GDM1 (cell line): ENCODE measurements at regions not wholly inside any gene's neighbourhood (a gene's known extent, or its start where the extent isn't known, plus 50 kb on each side); places are given as distances from the start of the nearest gene placed in this dataset.

Source experiments
- DNase-seq: peaks from one replicate; lab custom pipeline; 2025; lab: John Stamatoyannopoulos, UW

GRCh38 chr2:239586651-239587310 is 186.0 kb upstream of the HDAC4 start:
- no peak for DNase-seq

DNA sequence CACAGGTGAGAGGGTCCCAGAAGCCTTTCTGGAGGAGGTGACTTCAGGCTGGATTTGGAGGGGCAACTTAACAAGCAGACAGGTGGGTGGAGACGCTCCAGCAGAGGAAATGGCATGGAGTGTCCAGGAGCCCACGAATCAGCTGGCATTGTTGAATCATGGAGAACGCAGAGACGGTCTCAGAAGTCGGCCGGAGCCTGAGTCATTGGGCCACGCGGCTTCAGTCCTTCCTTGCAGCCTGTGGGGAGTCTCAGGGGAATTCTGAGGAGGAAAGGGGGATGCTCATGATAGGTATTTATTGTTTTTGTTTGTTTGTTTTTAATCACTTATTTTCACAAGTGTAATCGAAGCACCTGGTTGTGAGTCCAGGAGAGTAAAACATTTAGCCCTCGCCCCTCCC is 184.6 kb upstream of the HDAC4 start:
- no peak for DNase-seq

DNA sequence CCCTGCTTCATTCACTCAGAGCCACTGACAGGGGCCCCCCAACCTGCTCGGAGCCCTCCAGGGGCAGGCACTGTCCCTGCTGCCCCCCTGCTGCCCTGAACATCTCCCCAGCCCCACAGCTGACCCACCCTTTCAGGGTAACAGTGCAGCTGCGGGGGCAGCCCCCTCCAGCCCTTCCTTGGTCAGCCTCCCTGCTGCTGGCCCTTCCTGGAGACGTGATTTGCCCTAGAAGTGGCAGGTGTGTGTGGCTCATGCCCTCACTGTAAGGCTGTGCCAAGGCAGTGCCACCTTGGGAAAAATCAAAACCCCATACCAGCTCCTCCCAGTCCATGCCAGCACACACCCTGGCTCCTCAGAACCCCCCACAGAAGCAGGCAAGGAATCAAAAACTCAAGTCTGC is 184.2 kb upstream of the HDAC4 start:
- no peak for DNase-seq

GRCh38 chr2:239583879-239584859 is 183.3 kb upstream of the HDAC4 start:
- no peak for DNase-seq

DNA sequence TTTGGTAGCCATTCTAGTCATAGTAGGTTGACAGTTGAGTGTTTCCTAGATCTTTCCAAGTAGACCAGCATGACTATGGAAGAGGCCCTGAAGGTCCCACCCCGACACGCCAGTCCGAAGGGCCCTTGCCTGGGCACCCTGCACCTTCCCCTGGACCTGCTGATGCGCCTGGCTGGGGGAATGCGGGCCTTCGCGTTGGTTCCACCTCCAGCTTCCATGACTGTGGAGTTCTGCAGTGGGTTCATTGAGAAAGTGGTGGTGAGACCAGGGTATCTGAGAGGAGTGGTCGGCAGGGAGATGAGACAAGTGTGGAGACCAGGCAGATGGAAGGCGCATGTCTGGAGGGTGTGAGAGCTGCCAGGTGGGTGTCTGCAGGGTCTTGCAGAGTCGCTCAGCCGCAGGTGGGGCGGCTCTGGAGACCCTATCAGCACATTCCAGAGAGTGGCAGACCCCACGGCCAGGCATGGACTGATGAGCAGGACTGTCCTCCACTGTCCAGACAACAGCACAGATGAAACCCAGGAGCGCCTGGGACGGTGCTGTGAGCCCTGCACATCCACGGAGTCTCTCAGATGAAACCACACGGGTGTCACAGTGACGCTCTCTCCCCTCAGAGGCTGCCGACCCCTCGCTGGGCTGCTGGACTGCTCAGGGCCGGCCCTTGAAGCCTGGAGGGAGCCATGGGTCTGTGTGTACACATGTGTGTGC is 182.5 kb upstream of the HDAC4 start:
- DNase-seq: no peak

DNA sequence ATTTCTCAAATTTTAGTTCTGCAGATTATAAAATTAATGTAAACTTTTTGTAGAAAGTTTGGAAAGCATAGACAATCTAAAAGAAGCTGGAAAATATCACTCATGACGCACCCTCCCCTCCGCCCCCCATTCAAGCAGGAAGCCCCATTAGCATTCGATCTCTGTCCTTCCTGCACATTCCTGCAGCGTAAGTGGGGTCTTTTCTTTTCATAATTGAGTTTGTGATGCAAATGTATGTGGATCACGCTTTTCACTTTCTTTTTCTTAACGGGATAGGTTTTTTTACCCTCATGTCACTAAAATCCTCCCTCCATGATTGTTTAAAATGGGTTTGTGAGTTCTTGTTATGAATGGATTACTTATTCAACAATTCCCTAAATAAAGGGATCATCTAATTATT is 181.7 kb upstream of the HDAC4 start:
- DNase-seq: no peak

DNA sequence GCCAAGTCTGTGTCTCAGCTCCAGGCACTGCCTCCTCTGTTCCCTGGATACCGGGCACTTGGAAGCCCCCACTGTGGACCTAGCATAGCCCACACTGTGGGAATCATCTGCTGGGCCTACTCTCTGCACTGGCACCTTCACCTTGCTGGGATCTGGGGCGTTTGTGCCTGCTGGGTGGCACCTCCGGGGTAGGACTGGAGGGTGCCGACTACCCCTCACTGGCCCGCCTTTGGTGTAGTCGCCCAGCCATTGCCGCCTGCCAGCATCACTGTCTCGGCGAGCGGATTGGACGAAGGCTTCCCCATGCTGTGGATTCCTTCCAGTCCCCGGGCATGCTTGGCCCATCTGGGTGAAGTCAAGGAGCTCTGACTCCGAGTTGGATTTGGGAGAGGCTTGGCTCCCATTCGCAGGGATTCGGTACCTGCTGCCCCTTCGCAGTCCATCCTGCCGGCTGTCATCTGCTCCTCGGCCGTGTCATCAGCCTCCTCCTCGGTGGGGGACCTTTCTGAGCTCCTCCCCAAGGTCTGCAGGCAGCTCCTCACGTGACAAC is 180.6 kb upstream of the HDAC4 start:
- DNase-seq: no peak

DNA sequence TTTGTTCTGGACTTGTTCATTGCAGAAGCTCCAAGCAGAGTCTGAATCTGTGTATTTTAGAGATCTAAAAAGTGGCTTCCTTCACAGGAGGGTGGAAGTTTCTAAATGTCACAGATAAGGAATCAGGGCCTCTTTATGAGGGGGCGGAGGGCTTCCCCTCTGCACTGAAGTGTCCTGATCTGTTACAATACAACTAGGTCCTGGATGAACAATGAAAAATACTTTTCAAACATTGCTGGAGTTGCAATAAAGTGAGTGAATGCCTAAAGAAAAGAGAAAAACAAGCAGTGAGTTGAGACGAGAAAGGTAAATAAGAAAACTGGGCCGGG is 179.3 kb upstream of the HDAC4 start:
- DNase-seq: no peak

DNA sequence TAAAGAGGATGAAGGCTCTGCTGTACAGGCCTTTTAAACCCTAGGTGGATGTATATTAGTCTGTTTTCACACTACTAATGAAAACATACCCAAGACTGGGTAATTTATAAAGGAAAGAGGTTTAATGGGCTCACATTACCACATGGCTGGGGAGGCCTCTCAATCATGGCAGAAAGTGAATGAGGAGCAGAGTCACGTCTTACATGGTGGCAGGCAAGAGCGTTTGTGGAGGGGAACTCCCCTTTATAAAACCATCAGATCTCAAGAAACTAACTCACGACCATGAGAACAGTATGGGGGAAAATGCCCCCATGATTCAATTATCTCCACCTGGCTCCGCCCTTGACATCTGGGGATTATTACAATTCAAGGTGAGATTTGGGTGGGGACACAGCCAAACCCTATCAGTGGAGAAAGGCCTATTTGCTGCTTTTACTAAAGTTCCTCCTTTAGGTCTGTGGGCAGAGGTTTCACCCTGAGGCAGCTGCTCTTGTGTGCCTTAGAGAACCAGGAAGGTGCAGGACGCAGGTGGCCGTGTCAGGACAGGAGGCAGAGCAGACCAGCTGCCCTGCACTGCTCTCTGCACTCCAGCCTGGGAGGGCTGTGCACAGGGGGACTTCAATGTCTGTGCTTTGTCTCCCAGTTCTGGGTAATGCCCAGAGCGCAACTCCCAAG is 178.8 kb upstream of the HDAC4 start:
- DNase-seq: no peak

GRCh38 chr2:239579081-239579480 is 178.3 kb upstream of the HDAC4 start:
- DNase-seq: no peak

DNA sequence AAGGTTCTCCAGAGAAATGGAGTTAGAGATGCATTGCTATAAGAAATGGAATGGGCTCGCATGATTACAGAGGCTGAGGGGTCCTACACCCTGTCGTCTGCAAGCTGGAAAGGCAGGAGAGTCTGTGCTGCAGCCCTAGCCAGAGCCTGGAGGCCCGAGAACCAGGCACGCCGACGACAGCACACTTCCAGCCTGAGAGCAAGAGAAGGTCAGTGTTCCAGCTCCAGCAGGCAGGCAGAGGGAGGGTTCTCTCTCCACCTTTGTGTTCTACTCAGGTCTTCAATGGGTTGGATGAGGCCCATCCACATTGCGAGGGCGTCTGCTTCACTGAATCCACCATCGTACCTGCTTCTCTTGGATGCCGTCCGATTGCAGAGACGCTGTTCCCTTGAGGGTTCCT is 177.6 kb upstream of the HDAC4 start:
- DNase-seq: no peak

DNA sequence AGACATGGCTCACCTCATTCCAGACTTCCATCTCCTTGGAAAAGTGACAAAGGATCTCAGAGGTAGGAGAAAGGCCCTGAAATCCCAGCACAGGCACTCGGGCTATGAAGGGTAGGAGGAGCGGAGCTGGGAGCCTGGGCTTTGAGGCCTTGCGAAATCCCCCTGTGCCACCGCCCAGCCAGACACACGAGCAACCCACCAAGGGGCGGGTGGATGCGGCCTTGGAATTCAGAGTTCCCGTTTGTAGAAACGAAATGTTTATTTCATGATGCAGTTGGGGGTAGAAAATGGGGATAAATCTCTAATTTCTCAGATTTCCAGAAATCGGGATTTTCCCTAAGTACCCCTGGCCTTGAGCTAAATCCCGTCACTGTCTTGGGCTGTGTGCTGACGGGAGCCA is 177.1 kb upstream of the HDAC4 start:
- no peak for DNase-seq

GRCh38 chr2:239576784-239577685 is 176.2 kb upstream of the HDAC4 start:
- DNase-seq: no peak

DNA sequence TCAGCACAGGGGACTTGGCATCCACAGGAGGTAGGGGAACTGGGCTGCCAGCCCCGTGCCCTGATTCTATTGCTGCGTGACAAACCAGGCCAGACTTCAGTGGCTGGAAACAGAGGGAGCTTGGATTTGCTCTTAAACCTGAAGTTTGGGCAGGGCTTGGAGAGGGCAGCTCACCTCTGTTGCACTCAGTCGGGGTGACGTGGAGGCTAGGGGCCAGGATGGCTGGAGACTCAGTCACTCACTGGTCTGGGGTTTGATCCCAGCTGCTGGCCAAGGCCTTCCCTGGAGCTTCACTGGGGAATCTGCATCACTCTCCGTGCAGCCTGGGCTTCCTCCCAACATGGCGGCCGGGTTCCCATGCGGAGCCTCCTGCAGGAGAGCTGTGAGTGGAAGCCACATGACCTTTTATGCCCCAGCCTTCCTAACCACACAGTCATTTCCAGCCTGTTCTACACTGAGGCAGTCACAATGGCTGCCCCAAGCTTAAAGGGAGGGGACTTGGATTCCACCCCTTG is 175.2 kb upstream of the HDAC4 start:
- DNase-seq: no peak

- DNase-seq: no peak
Measured at GRCh38 chr2:239574434-239575156, 173.8 kb upstream of the HDAC4 start.

GRCh38 chr2:239574054-239574433 is 173.2 kb upstream of the HDAC4 start:
- no peak for DNase-seq

- no peak for DNase-seq
Measured at GRCh38 chr2:239570971-239571520, 170.2 kb upstream of the HDAC4 start.

- no peak for DNase-seq
Measured at GRCh38 chr2:239570216-239570925, 169.6 kb upstream of the HDAC4 start.
